HG02973 (cell line): ENCODE measurements at regions not wholly inside any gene's neighbourhood (a gene's known extent, or its start where the extent isn't known, plus 50 kb on each side); places are given as distances from the start of the nearest gene placed in this dataset.
"Not testable (repeated sequence)": the region's sequence is repeated elsewhere in the genome, so short reads cannot be mapped to it uniquely, and the experiment has no call there.

Experiments used
- ATAC-seq: cut with Tn5 transposase; IDR thresholded peaks from one replicate; pipeline ENCODE4 v1.9.1; 2021; ENCODE audit warnings: moderate library complexity; ENCODE audit not compliant: unreplicated experiment

DNA sequence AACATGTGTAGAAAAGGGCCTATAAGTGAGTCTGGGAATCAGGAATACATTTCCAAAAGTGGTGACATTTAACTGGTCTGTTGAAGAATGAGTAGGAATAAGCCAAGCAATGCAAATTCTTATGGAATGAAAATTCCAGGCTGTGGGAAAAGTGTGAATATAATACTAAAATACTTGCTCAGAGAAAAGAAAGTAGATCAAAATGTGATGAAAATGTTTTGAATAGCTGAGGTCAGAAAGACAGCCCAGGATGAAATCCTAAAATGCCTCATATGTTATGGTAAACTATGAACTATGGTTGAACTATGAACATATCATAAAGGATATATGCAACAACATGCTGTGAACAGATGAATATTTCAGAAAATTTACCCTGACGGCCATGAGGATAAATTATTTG is 688.3 kb upstream of the FAT3 start:
- no peak for ATAC-seq

DNA sequence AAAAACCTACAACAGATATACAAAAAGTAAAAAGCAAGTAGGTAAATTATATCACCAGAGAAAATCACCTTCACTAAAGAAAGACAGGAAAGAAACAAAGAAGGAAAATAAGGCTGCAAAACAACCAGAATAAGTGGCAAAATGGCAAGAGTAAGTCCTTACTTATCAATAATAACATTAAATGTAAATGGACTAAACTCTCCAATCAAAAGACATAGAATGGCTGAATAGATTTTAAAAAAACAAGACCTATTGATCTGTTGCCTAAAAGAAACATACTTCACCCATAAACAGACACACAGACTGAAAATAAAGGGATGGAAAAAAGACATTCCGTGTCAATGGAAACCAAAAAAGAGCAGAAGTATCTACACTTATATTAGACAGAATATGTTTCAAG is 695.7 kb upstream of the FAT3 start:
- ATAC-seq: no peak

DNA sequence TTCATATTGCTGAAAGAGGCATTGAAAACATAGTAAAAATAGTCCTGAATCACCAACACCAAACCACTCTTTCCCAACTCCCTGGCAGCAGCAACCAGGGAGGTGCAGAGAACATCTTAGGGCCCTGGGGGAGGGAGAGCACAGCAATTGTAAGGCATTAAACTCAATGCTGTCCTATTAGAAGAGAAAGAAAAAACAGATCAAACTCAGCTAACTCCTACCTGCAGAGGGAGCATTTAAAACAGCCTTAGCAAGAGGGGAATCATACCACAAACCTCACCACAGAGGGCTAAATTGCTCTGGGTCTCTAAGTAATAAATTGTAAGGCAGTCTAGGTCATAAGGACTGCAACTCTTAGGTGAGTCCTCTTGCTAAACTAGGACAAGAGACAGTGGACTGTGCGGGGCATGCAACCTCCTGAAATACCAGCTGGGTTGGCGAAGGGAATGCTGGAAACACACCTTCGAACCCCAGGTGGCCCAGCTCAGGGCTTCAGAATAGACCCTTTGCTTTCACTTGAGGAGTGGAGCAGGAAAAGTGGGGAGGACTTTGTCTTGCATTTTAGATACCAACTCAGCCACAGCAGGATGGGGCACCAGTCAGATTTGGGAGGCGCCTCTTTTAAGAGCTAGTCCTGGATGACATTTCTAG is 697.1 kb upstream of the FAT3 start:
- ATAC-seq: no peak

DNA sequence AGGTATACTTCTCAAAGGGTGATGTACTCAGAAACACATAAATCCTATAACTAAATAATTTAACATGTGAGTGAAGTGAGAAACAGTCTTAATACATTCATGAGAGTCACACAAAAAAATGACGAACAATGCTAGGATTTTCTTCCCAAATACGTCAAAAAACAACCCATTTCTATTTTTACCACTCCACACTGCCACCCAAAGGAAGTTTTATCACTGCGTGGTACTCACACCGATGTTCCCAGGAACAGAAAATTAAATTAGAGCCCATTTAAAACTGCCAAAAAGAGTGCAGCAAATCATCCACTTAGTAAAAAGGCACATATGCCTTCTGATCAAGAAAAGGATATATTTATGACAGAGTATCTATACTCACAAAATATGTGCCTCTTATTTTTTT is 710.9 kb upstream of the FAT3 start:
- ATAC-seq: no peak

DNA sequence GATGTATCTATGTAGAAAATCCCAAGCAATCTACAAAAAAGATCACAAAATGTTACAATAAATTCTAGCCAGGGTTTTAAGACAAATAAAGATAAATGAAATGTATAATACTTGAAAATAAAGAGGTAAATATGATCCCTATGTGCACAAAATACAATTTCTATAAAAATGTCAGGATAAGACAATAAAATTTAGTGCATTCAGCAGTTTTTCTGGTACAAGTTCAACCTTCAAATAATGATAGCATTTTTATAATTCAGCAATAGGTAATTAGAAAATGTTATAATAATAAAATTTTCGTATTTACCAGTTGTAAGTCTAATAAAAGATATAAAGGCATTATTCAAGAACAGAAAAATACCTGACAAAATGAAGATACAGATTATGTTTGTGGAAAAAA is 726.8 kb upstream of the FAT3 start:
- no peak for ATAC-seq

DNA sequence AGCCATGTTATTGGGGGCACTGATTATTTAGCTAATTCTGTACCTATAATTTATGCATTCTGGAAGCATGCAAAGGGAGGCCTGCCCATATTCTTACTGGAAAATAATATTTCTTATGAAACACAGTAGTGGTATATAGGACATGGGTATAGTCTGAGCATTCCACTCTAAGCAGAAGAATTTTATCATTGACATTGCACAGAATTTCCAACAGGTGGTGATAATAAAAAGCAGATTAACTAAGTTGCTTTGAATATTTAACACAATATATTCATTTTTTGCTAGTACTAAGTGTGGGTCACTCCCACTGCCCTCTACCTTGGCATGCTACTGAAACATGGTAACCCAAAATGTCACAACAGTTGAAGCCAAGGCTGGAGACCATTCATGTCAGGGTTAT is 728.8 kb upstream of the FAT3 start:
- no peak for ATAC-seq

DNA sequence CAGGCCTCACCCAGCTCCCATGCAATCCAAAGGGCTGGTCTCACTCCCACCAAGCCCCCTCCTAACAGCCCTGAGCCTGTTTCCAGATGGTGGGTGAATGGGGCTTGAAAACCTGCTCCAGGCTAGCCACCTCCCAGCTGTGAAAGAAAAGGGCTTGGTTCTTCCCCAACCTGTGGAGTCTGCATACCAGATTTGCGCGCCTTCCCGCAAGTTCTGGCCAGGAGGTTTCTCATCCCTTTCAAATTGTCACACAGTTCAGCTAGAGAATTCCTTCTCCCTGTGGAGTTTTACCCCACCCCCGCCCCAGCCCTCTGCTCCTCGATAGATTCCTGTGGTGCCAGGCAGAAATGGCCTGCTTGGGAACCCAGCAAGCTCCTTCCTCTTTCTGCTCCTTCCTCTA is 734.6 kb upstream of the FAT3 start:
- no peak for ATAC-seq

DNA sequence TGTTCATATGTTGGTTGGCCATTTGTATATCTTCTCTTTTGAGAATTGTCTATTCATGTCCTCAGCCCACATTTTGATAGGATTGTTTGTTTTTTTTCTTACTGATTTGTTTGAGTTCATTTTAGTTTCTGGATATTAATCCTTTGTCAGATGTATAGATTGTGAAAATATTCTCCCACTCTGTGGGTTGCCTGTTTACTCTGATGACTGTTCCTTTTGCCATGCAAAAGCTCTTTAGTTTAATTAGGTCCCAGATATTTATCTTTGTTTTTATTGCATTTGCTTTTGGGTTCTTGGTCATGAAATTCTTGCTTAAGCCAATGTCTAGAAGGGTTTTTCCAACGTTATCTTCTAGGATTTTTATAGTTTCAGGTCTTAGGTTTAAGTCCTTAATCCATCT is 740.7 kb upstream of the FAT3 start:
- not testable (repeated sequence) for ATAC-seq

DNA sequence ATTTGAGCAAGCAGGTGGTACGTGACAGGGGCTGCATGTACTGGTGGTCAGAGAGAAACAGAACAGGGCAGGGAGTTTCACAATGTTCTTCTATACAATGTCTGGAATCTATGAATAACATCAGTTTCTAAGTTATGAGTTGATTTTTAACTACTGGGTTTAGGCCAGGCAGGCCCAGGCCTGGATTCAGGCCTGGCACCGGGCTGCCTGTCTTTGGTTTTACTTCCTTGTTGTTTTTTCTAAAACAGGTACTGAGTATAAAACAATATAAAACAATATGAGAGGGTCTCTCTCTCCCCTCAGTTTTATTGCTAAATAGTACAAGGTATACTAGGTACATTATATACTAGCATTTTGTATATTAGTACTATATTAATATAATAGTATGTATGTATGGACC is 742.7 kb upstream of the FAT3 start:
- not testable (repeated sequence) for ATAC-seq

DNA sequence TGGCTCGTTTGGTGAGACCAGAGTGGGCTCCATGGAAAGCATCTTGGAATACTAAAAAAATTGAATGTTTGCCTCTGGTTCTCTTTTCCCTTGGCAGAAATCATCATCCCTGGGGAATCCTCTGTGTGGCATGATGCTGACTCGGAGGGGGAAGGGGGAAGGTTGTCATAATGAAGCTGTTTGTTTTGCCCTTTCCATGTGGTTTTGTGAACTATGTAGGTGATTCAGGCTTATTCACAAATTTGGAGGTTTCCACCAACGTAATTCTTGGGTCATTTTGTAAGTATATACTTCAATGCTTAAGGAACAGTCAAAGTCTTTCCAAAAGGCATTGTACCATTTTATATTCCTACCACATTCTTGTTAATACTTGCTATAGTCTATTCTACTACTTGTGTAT is 754.0 kb upstream of the FAT3 start:
- no peak for ATAC-seq

DNA sequence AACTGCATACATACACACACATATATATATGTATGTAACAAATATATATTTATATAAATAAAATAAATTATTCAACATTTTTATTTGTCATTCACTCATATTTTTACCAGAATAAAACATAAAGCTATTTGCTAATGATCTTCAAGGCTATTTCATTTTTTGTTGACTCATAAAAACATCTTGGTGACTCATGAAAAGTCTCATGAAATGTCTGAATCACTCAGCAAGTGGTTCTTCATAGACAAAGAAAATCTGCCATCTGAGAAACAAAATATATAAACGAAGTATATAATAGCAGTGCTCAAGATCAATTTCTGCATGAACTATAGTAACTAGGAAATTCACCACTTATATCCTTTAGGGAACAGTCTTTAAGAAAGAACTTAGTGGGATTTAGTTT is 764.8 kb upstream of the FAT3 start:
- ATAC-seq: no peak

DNA sequence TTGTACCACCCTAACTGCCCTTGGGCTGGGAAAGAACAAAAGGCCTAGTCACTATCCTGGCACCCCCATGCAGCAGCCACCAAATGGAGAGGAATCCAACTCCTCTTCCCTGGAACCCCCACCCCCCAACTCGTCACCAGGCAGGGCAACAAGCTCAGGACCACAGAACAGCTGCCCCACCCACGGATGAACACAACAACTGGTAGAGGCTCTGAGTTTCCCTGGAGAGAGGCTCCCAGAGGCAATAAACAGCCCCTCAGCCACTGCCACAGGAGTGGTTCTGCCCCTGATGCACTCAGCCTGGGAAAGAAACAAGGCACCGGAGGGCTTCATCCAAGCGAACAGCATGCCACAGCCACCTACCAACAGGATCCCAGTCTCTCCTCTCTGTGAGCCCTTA is 778.4 kb upstream of the FAT3 start:
- ATAC-seq: no peak

DNA sequence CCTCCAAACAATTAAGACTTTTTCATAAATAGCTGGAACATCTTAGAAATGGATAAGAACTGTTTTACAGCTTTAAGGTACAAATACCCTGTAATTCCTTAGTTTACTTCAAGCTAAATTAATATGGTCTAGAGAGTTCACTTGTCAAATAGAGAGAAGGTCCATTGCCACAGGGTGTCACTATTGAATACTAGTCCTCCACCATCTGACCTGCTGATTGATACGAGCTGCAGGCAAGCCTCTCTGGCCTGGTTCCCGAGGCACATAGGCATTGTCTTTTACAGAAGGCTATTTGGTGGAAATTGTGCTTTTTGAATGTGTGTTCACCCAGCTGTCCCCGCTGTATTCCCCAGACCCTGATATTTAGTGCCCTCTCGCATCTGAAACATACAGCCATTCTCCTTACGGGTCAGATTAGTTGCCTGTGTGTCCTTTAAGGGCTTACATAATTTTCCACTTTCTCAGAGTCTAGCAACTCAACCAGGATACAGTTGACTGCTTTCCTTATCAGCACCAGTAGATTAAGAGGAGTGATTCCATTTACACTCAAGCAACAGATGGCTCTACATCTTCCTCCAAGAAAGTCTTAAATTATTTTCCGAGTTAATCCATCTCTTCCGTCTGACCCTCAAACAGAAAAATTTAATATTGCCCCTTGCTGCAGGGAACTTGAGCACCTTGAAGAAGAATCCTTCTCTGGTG is 788.8 kb upstream of the FAT3 start:
- no peak for ATAC-seq

DNA sequence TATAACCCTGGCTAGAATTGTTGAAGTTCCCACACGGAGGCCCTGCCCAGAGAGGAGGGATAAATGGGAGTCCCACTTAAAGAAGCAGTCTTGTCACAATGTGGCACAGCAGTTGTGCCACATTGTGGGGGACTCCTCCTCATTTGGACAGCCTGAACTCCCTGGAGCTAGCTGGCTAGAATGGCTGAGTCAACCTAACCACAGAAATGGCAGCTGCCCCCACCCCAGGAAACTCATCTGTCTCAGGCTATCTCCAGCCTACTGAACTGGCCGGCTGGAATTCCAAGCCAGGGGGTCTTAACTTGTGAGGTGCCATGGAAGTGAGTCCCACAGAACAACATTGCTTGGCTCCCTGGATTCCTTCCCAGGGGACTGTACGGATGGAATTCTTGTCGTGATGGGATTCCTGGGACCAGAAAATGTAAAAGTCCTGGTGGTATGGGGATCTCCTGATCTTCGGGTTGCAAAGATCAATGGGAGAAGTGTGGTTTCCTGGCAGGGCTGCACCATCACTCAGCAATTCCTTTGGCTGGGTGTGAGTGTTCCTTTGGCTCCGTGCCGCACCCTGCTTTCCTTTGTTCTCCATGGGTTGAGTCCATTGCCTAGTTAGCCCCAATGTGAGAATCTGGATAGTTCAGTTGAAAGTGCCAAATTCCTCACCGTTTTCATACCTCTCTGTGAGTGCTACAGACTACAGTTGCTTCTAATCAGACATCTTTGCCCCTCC is 791.2 kb upstream of the FAT3 start:
- no peak for ATAC-seq

DNA sequence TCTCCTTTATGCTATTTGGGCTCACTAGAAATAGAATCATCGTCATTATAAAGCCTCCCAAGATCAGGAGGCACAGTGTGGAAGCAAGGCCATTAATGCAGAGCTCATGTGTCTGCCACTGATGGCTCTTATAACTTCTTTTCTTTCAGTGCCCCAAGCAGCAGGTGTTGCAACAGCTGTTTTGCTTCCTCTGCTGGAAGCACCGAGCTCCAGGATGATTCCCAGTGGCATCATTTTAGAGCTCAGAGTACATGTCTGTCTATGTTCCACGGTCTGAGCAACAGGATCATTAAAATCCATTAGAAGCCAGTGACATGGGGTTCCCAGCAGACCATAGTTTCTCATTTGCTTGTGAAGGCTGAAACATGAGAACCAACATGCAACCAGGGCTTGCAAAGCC is 803.0 kb upstream of the FAT3 start:
- no peak for ATAC-seq

DNA sequence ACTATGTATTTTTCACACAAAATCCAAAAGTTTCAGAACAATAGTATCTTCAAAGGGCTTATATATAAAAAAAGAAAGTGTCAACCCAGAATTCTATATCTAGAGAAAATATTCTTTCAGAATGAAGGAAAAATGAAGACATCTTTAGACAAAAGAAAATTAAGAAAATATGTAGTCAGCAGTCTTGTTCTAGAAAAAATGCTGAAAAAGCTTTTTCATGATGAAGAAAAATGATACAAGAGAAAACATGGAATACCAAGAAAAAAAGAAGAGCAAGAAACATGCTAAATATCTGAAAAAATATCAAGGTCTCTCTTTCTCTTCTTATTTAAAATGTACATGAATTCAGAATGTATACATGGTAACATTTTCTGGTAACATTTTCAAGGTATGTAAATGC is 816.8 kb upstream of the FAT3 start:
- ATAC-seq: no peak

DNA sequence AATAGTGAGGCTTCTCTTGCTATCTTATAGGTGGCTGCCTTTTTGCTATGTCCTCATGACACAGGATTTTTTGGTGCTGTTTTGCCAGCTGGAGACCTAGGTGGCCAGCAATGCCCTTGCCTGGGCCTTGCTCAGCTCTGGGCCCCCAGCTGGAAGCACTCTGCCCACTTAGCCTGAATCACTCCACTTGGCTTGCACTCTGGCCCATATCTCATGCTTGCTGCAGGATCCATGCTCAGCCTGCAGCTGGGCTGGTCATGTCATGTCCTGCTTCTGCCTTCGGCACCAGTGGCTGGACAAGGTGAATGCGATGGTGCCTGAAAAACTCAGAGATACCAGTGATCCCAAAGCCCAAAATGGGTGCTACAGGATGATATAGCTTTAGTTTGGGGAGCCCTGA is 818.6 kb upstream of the FAT3 start:
- no peak for ATAC-seq

DNA sequence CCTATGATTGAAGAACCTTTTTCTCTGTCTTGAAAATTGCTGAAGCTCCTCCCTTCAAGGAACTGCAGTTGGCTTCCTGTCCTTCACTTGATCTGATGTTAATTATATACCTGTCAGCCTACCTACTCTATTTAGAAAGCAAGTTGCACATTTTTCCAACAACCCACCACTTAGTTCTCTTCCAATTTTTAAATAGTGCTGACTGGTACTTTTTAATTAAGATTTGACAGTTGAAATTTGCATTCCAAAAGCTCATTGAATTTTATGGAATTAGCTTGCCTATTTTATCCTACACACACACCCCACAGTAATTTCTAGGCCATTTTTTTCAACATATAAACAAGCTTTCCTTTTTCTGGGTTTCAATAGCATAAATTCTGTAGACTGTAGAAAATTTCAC is 820.3 kb upstream of the FAT3 start:
- no peak for ATAC-seq

DNA sequence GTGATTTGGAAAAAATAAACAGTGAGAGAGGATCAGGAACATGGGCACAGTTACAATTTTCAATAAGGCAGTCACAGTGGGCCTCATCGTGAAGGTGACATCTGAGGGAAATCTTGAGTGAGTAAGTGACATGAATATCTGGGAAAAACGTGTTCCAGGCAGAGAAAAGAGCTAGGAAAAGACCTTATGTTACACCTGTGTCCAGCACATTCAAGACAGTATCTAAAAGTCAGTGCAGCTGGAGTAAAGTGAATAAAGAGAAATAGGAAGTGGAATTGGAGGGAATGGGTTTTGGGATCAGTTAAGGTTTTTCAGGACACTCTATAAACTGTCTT is 827.5 kb upstream of the FAT3 start:
- ATAC-seq: no peak

DNA sequence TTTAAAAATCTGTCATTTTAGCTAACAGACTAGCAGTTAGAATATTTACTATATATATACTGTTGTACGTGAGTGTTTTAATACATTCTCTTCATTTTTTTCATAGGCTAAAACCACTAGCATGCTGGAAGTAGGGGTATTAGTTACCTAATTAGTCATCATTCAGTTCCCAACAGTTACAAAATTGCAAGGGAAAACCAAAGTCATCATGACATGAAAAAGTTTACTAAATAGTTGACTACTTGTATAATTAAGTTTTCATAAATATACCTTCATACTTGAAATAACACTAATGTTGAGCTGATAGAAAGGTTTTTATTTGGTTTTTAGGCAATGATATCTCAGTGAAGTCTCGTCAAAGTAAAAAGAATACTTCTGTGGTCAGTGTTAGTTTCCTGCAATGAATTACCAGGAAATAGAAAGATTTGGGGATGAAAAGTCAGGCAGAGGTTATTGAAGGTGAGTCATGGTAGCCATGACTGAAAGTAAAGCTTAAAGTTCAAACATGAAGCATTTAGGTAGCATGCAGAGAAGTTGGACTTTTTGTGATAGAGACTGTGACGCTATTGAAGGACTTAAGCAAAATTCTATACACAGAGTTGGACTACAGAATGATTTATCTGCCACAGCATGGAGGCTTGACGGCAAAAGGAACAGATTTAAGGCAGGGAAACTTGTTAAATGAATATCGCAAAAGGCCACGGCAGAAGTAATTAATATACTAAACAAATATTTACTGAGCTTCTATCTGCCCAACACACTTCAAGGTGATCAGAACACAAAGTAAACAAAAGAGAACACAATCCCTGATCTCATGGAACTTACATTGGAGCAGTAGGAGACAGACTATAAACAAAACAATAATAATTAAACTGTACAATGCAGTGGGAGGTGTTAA is 828.1 kb upstream of the FAT3 start:
- no peak for ATAC-seq

DNA sequence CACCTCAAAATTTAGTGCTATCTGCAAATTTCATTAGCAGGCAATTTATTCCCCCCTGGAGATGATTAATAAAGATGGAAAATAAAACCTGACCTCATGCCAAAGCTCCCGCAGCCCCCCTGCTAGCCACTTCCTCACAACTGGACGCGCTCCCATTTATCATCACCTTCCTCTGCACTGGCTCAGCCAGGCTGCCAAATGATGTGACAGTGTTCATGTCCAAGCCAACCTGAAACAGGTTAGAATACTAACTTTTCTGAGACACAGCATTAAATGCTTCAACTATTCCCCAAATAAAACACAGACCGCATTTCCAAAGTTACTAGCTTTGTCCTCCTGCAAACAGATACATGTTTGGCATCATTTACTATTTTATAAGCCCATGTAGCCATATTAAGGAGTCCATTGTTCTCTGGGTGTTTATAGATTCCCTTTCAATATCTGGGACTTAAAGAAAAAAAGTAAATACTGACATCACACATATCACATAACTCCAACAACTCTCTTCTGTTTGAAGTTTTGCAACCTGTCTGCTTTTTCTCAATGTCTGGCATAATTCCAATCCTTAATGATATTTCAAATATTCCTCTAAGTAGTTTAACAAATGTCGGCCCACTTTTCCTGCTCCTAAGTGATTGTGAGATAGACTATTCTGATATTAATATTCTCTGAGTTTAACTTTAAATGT is 829.7 kb upstream of the FAT3 start:
- no peak for ATAC-seq
